HG02678 (cell line): ENCODE measurements at regions not wholly inside any gene's neighbourhood (a gene's known extent, or its start where the extent isn't known, plus 50 kb on each side); places are given as distances from the start of the nearest gene placed in this dataset.
"Not testable (repeated sequence)": the region's sequence is repeated elsewhere in the genome, so short reads cannot be mapped to it uniquely, and the experiment has no call there.

Experiments
- ATAC-seq: cut with Tn5 transposase; IDR thresholded peaks from one replicate; pipeline ENCODE4 v1.9.1; 2021; ENCODE audit warnings: mild to moderate bottlenecking, moderate library complexity; ENCODE audit not compliant: unreplicated experiment

DNA sequence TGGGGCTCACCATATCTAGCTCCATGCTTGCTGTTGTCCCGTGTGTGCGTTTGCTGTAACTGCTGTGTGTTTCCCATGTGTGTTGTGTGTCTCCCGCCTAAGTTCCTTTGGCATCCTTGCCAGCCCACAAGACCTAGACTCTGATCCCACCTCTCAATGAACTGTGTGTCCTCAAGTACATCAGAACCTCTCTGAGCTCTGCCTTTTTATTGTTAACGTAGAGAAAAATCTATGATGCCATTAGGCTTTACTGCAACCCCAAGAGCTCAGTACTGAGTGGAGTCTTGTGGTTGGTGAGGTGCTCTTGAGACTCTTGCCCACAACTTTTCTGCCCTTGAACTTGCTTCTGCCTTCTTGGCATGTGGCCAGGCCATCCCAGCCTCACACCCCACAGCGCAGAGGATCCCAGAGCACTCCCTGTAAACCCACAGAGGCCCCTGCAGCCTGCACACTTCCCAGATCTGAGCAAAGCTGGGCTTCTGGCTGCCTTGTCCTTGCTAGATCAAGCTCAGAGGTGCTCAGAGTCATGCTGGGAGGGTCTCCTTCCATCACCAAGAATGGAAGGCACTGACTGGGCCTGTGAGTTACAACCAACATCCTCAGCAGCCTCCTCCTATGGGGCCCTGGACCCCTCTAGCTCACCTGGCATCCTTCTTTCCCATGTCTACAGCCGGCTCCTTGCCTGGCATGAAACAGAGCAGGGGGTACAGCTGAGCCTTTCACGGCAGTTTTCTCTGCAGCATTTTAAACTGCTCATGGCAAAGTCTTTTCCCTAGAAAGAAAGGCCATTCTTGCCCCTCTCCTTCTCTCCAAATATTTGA lies 643.4 kb downstream of the ACTR3B start:
- no peak for ATAC-seq

DNA sequence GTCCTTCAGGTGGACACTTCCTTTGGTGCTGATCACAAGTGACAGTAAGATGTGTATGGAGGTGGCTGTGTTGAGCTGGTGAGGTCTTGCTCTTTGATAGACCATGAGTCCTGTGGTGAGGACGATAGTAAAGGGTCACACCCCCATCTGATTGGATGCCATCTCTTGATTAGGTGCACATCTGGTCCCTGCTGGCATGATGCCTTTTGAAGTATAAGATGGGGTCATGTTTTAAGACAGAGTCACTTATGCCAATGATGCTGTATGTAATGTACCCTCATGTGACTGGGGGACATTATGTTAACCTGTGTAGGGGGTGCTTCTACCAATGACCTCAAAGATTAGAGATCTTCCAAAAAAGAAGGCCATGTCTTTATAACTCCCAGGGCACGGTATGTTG lies 644.6 kb downstream of the ACTR3B start:
- ATAC-seq = no peak

GRCh38 chr7:153404781-153405279 lies 645.3 kb downstream of the ACTR3B start:
- ATAC-seq = no peak

DNA sequence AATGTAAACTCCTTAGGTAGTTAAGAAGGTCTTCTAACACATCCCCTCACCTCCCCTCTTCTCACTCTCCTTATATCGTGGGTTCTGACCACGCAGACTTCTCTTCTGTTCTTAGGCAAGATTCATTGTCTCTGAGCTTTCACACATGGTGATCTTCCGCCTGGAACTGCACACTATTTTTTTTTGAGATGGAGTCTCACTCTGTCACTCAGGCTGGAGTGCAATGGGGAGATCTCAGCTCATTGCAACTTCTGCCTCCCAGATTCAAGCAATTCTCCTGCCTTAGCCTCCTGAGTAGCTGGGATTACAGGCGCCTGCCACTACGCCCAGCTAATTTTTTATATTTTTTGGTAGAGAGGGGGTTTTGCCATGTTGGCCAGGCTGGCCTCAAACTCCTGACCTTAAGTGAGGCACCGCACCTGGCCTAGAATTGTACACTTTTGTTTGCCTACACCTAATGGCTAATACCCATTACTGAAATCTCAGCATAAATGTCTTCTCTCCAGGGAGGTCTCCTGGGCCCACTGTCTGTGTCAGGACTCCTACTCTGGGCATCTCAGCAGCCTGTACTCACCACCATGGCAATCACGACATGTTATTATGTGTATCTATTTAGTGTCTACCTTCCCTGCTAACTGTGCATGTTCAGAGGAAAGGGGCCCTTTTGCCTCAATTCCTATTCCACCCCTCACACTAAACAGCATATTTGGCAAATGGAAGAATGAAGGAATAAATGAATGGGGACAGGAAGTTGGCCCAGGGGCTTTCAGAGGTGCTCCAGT lies 646.3 kb upstream of the DPP6 start:
- no peak for ATAC-seq

DNA sequence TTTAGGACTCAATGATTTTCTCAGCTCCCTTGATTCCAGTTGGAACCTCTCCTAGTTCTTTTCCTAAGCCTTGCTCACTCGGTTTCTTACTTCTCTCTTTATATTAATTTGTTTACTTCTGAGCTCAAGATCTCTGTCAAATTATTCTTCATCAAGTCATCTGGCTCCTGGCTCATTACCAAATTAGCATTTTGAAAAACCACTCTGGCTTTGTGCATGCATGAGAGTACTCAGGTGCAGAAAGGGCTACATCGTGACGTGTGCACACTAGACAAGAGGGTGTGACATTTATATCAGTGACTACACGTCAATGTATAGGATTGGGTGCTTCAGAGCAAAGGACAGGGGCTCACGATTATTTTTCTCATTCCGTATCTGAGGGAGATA lies 645.7 kb upstream of the DPP6 start:
- no peak for ATAC-seq

DNA sequence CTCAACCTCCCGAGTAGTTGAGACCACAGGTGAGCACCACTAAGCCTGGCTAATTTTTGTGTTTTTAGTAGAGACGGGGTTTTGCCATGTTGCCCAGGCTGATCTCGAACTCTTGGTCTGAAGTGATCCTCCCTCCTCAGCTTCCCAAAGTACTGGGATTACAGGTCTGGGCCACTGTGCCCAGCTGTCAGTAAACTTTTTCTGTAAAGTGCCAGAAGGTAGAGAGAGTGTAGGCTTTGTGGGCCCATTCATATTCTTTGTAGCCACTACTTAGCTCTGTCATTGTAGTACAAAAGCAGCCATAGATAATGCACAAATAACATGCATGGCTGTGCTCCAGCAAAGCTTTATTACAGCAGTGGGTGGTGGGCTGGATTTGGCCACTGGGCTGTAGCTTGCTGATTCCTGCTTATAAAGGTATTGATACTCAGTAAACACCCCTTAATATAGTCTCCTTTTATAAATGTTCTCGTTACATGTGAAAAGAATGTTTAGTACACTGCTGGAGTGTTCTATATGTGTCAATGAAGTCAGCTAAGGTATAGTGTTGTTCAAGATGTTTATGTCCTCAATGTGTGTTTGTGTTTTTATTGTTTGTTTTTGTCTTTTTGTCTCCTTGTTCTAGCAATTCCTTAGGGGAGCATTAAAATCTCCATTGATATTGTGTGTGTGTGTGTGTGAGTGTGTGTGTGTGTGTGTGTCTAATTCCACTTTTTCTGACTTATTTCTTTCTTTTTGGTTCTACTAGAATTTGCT lies 644.7 kb upstream of the DPP6 start:
- no peak for ATAC-seq

GRCh38 chr7:153408360-153409335 lies 643.5 kb upstream of the DPP6 start:
- no peak for ATAC-seq

- not testable (repeated sequence) for ATAC-seq
Measured at GRCh38 chr7:153409567-153410342, 642.4 kb upstream of the DPP6 start.

- ATAC-seq = not testable (repeated sequence)
Measured at GRCh38 chr7:153410997-153411642, 641.1 kb upstream of the DPP6 start.

DNA sequence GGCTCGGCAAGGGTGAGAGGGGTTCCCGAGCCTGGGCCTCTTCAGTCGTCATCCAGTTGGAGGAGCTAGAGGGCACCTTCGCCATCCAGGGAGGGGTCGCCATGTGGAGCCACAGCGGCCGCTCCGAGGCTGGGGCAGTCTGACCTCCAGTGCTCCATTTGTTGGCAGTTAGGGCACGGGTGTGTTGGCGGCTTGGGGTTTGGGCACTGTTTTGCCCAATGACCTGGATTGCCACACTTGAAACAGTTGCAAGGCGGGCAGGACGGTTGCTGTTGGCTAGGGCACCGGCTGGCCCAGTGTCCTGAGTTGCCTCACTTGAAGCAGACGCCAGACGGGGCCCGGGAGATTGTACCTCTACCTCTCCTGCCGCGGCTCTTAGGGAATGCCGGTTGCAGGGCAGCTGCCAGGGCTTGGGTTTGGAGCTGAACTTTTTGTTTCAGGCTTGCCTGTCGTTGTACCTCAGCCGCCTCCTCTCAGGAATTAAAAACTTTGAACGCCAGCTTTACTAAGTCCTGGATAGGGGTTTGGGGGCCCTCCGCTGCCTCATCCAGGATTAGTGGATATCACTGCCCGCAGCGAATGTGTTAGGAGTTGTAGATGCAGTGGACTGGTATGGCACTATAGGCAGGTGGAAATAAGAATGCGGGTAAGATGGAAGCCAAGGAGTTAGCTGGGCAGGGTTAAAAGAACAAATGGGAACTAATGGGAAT lies 639.9 kb upstream of the DPP6 start:
- not testable (repeated sequence) for ATAC-seq

- ATAC-seq = not testable (repeated sequence)
Measured at GRCh38 chr7:153412824-153413198, 639.4 kb upstream of the DPP6 start.

DNA sequence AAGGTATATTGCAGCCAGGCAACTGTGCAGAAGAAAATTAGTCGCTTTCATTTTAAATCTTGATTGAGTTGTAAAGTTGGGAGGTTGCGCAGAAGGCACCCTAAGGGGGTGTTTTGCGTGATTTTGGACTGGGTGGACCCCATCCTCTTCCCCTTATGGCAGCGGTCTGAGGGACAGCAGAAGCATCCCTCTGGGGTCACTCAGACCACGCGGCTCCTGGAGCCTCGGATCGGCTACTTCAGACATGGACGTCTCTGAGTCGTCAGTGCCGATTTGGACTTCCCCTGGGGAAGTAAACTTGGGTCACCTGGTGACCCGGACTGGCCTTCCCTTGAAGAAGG lies 639.0 kb upstream of the DPP6 start:
- ATAC-seq = no peak

GRCh38 chr7:153413540-153414287 lies 638.5 kb upstream of the DPP6 start:
- ATAC-seq = no peak

- ATAC-seq = no peak
Measured at GRCh38 chr7:153414288-153414629, 637.9 kb upstream of the DPP6 start.

GRCh38 chr7:153415632-153416031 lies 636.6 kb upstream of the DPP6 start:
- ATAC-seq = no peak

GRCh38 chr7:153422291-153423209 lies 629.6 kb upstream of the DPP6 start:
- ATAC-seq = no peak

DNA sequence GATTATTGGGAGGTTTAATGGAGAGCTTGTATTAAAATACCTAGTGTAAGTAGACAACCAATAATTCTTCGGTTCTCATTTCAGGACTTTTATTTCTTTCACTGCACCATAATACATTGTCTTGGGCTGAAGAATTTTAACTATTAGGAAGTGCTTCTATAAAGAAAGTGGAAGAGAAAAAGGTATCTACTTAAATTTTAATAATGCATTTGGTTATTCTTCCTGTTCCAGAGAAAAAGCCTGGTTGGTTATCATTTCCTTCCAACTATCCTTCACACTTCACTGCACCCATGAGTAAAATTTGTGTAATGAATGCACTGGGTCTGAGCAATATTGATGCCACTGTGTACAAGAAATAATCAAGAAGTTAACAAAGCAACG lies 629.0 kb upstream of the DPP6 start:
- no peak for ATAC-seq
